Activated CD4-positive, CD25-positive, alpha-beta regulatory T cell treated with anti-CD3 and anti-CD28 coated beads, Interleukin-2, amount 50 U/mL, for 16 hours (primary cell): ENCODE measurements at regions not wholly inside any gene's neighbourhood (a gene's known extent, or its start where the extent isn't known, plus 50 kb on each side); places are given as distances from the start of the nearest gene placed in this dataset.
"Not testable (repeated sequence)": the region's sequence is repeated elsewhere in the genome, so short reads cannot be mapped to it uniquely, and the experiment has no call there.

Source experiments
- DNase-seq: peaks from one replicate; pipeline ENCODE4 v3.0.0-alpha.2; 2020; ENCODE audit warnings: low read depth, low spot score

DNA sequence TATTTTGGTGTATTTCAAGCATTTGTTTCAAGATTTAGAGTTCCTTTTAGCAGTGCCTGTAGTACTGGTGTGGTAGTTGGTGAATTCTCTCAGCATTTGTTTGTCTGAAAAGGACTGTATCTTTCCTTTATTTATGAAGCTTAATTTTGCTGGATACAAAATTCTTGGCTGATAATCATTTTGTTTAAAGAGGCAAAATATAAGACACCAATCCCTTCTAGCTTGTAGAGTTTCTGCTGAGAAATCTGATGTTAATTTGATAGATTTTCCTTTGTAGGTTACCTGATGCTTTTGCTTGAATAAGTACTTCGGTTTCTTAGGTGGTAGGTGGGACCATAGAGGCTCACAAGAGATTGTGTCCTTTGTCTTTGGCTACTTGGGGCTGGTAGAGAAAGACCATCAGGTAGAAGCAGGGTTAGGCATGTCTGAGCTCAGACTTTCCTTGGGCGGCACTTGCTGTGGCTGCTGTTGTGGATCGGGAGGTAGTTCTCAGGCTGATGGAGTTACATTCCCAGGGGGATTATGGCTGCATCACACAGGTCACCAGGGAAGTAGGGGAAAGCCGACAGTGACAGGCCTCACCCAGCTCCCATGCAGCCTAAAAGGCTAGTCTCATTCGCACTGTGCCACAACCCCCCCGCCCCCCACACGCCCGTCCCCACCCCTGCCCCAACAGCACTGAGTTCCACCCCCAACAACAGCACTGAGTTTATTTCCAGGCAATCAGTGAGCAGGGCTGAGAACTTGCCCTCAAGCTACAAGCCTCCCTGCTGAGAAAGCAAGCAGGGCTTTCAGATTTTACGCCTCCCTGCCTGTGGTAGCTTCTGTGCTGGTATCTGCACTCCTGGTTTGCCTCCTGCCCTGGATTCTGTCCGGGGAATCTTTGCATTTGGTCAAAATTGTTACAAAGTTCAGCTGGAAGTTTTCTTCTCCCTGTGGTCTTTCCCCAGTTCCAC is 127.1 kb upstream of the GLRA1 start:
- no peak for DNase-seq

DNA sequence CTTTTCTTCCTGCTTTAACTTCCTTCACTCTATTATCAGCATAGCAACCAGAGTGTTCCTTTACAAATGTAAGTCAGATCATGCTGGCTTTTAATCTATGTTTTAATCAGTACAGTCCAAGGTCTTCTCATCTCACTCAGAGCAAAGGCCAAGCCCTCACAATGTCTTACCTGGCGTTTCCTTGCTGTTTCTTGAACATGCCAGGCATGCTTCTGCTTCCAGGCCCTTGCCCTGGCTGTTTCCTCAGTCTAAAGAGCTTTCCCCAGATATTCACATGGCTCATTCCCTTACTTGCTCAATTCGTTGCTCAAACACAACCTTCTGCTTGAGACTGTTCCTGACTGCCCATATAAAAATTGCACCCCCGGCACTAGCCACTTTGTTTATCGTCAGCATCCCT is 121.7 kb upstream of the GLRA1 start:
- no peak for DNase-seq

DNA sequence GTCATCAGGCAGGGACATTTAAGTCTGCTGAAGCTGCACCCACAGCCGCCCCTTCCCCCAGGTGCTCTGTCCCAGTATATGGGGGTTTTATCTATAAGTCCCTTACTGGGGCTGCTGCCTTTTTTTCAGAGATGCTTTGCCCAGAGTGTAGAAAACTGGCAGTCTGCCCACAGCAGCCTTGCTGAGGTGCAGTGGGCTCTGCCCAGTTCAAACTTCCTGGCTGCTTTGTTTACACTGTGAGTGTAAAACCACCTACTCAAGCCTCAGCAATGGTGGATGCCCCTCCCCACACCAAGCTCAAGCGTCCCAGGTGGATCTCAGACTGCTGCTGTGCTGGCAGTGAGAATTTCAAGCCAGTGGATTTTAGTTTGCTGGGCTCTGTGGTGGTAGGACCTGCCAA is 114.2 kb upstream of the GLRA1 start:
- not testable (repeated sequence) for DNase-seq

DNA sequence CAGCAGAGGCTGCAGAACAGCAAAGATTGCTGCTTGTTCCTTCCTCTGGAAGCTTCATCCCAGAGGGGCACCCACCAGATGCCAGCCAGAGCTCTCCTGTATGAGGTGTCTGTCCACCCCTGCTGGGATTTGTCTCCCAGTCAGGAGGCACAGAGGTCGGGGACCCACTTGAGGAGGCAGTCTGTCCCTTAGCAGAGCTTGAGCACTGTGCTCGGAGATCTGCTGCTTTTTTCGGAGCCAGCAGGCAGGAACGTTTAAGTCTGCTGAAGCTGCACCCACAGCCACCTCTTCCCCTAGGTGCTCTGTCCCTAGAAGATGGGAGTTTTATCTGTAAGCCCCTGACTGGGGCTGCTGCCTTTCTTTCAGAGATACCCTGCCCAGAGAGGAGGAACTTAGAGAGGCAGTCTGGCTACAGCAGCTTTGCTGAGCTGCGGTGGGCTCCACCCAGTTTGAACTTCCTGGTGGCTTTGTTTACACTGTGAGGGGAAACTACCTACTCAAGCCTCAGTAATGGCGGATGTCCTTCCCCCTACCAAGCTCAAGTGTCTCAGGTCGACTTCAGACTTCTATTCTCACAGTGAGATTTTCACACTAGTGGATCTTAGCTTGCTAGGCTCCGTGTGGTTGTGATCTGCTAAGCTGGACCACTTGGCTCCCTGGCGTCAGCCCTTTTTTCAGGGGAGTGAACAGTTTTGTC is 101.8 kb upstream of the GLRA1 start:
- not testable (repeated sequence) for DNase-seq

DNA sequence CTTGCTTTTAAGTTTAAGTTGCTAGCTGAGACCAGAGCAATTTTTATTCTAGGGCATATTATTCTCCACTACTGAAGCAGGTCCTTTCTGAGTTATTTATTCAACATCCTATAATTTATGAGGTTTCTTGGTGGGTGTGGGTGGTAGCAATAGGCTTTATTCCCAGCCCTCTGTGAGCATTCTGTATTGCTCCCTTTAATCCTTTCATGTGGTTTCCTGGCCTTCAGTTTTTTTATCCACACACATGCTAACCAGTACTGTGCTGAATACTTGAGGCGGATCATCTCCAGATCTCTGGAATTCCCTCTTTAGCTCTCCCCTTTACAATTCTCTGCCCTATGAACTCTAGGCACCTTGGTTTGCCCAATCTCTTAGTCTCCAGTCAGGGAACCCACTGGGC is 91.8 kb upstream of the GLRA1 start:
- DNase-seq = no peak

DNA sequence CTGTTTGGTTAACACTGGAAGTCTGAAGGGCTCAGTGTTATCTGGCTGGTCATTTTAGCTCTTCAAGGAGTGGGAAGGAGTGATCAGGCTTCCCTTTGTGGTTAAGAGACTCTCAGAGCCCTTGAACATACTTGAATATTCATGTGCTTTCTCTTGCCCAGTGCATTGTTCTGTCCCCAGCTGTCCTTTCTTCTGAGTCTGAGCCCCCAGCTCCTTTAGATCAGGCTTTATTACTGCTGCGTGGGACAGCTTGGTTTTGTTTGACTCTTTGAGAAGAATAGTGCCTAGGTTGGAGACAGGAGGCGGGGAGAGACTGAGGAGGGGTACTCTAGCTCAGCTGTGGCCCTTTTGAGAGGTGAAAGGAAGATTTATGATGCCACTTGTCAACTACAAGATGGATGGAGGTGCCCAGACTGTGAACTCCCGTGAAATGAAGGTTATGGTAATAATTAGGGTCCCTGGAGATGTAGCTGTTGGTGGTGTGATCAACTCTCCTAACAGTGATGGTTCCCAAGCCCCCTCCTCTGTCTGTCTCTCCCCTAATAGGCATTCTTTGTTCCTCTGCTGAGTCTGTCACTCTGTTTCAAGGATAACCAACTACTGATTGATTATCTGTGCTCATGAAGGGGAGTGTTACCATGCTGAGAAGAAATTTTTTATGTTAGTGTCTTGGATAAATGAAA is 83.1 kb upstream of the GLRA1 start:
- DNase-seq = no peak

DNA sequence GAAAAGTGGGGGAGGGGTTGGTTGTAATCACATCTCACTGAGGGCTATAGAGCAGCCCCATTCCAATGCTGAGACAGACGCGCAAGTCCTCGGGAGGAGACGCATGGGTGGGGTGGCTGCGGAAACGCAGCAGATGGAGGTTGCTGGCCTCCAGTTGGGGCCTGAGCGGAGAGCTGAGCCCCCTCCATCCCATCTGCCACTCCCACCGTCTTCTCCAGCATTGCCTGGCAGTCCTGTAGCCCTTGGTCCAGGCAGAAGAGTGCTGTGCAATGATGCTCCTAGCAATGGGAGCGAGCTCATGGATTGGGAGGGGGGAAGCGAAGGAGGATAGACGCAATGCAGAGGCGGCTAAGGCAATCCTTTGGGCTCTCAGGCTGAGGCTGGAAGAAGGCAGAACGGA is 79.4 kb upstream of the GLRA1 start:
- no peak for DNase-seq
